ENCODE measurements at regions not wholly inside any gene's neighbourhood (a gene's known extent, or its start where the extent isn't known, plus 50 kb on each side); places are given as distances from the start of the nearest gene placed in this dataset.

DNA sequence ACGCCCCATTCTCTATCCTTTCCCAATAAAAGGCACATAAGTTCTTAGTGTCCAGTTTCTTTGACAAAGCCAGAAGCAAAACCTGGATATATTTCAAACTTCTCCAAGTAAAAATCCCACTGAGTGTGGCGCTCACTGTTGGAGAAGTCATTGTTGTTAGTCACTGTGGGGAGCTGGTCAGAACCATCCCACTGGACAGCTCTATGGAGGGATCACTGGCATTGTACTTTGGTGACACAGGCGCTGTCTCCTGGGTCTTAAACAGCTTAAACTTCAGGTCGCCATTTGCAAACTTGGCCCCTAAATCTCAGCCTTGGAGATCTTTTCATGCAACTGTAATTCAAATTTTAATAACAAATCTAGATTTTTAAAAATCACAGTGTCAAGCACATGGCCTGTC is 111.5 kb upstream of the SLC24A3 start:
- ChIA-PET POLR2A (no interaction called here), CTCF (interaction anchor here (1.2 to 2.1 kb wide), 2 partner anchors 28 to 483 kb away, joined by 3 to 10 read pairs; no protein-coding TSS in a partner anchor)
- TF ChIP-seq ZNF138 (CRISPR knock-in tag; conservative IDR thresholded peaks at IDR 0.05) (no peak), IRF2 (CRISPR knock-in tag; IDR thresholded peaks at IDR 0.05; ENCODE audit: borderline replicate concordance, low read depth) (no peak)
- TF ChIP-seq, protein P1, sequence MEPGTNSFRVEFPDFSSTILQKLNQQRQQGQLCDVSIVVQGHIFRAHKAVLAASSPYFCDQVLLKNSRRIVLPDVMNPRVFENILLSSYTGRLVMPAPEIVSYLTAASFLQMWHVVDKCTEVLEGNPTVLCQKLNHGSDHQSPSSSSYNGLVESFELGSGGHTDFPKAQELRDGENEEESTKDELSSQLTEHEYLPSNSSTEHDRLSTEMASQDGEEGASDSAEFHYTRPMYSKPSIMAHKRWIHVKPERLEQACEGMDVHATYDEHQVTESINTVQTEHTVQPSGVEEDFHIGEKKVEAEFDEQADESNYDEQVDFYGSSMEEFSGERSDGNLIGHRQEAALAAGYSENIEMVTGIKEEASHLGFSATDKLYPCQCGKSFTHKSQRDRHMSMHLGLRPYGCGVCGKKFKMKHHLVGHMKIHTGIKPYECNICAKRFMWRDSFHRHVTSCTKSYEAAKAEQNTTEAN (CRISPR knock-in tag; IDR thresholded peaks at IDR 0.05): no peak
- Mint-ChIP-seq H3K9me3 (peaks cover 9% of the 10 kb centered on the region), H3K4me1 (peaks cover 13% of the 10 kb centered on the region), H3K36me3 (no peaks in the 10 kb centered on the region), H3K27ac (no peak overlapping the region), H3K27me3 (ENCODE audit: low read depth) (no peaks in the 10 kb centered on the region), H3K4me3 (no peak overlapping the region)
- no peak for ATAC-seq
- DNase-seq (ENCODE audit: low spot score): no peak

DNA sequence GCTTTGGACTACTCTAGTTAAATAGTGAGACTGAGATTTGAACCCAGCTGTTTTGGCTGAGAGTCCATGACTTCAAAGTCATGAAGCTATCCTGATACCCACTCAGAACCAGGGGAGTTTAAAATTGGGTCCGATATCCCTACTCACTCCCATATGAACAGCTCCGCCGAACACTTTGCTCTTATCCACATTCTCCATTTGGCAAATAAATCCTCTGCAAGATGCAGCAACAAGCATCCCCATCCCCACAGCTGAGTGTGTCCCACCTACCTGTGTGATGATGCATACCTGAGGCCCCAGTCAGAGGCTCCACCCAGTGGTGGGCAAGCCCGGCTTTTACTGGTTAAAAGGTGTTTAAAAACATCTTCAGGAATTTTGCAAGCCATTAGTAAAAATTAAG is 108.3 kb upstream of the SLC24A3 start:
- ChIA-PET POLR2A (no interaction called here), CTCF (interaction anchor here (2.7 kb wide), 1 partner anchor 31 kb away, joined by 15 read pairs; no protein-coding TSS in a partner anchor)
- peaks cover 6% of the 10 kb centered on the region; the same call in 1 of the 2 replicates for H3K4me1 Mint-ChIP-seq
- TF ChIP-seq, protein P2, sequence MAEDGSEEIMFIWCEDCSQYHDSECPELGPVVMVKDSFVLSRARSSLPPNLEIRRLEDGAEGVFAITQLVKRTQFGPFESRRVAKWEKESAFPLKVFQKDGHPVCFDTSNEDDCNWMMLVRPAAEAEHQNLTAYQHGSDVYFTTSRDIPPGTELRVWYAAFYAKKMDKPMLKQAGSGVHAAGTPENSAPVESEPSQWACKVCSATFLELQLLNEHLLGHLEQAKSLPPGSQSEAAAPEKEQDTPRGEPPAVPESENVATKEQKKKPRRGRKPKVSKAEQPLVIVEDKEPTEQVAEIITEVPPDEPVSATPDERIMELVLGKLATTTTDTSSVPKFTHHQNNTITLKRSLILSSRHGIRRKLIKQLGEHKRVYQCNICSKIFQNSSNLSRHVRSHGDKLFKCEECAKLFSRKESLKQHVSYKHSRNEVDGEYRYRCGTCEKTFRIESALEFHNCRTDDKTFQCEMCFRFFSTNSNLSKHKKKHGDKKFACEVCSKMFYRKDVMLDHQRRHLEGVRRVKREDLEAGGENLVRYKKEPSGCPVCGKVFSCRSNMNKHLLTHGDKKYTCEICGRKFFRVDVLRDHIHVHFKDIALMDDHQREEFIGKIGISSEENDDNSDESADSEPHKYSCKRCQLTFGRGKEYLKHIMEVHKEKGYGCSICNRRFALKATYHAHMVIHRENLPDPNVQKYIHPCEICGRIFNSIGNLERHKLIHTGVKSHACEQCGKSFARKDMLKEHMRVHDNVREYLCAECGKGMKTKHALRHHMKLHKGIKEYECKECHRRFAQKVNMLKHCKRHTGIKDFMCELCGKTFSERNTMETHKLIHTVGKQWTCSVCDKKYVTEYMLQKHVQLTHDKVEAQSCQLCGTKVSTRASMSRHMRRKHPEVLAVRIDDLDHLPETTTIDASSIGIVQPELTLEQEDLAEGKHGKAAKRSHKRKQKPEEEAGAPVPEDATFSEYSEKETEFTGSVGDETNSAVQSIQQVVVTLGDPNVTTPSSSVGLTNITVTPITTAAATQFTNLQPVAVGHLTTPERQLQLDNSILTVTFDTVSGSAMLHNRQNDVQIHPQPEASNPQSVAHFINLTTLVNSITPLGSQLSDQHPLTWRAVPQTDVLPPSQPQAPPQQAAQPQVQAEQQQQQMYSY (CRISPR knock-in tag; IDR thresholded peaks at IDR 0.05): no peak
- TF ChIP-seq, protein P3, sequence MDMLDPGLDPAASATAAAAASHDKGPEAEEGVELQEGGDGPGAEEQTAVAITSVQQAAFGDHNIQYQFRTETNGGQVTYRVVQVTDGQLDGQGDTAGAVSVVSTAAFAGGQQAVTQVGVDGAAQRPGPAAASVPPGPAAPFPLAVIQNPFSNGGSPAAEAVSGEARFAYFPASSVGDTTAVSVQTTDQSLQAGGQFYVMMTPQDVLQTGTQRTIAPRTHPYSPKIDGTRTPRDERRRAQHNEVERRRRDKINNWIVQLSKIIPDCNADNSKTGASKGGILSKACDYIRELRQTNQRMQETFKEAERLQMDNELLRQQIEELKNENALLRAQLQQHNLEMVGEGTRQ (CRISPR knock-in tag; IDR thresholded peaks at IDR 0.05): no peak
- TF ChIP-seq, protein P4, sequence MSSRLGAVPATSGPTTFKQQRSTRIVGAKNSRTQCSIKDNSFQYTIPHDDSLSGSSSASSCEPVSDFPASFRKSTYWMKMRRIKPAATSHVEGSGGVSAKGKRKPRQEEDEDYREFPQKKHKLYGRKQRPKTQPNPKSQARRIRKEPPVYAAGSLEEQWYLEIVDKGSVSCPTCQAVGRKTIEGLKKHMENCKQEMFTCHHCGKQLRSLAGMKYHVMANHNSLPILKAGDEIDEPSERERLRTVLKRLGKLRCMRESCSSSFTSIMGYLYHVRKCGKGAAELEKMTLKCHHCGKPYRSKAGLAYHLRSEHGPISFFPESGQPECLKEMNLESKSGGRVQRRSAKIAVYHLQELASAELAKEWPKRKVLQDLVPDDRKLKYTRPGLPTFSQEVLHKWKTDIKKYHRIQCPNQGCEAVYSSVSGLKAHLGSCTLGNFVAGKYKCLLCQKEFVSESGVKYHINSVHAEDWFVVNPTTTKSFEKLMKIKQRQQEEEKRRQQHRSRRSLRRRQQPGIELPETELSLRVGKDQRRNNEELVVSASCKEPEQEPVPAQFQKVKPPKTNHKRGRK (CRISPR knock-in tag; IDR thresholded peaks at IDR 0.05; ENCODE audit: borderline replicate concordance): no peak
- TF ChIP-seq PRRX2 (CRISPR knock-in tag; IDR thresholded peaks at IDR 0.05) (no peak), SMAD3 (CRISPR knock-in tag; IDR thresholded peaks at IDR 0.05; ENCODE audit: borderline replicate concordance) (no peak), OVOL2 (CRISPR knock-in tag; IDR thresholded peaks at IDR 0.05; ENCODE audit: borderline replicate concordance) (no peak), ZNF219 (CRISPR knock-in tag; IDR thresholded peaks at IDR 0.05; ENCODE audit: borderline replicate concordance) (no peak), ZNF138 (CRISPR knock-in tag; conservative IDR thresholded peaks at IDR 0.05) (no peak), ZNF121 (CRISPR knock-in tag; IDR thresholded peaks at IDR 0.05) (no peak)
- TF ChIP-seq, protein P5, sequence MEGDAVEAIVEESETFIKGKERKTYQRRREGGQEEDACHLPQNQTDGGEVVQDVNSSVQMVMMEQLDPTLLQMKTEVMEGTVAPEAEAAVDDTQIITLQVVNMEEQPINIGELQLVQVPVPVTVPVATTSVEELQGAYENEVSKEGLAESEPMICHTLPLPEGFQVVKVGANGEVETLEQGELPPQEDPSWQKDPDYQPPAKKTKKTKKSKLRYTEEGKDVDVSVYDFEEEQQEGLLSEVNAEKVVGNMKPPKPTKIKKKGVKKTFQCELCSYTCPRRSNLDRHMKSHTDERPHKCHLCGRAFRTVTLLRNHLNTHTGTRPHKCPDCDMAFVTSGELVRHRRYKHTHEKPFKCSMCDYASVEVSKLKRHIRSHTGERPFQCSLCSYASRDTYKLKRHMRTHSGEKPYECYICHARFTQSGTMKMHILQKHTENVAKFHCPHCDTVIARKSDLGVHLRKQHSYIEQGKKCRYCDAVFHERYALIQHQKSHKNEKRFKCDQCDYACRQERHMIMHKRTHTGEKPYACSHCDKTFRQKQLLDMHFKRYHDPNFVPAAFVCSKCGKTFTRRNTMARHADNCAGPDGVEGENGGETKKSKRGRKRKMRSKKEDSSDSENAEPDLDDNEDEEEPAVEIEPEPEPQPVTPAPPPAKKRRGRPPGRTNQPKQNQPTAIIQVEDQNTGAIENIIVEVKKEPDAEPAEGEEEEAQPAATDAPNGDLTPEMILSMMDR (IDR thresholded peaks at IDR 0.05): no peak
- TF ChIP-seq, protein P6, sequence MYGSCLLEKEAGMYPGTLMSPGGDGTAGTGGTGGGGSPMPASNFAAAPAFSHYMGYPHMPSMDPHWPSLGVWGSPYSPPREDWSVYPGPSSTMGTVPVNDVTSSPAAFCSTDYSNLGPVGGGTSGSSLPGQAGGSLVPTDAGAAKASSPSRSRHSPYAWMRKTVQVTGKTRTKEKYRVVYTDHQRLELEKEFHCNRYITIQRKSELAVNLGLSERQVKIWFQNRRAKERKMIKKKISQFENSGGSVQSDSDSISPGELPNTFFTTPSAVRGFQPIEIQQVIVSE (CRISPR knock-in tag; IDR thresholded peaks at IDR 0.05; ENCODE audit: borderline replicate concordance): no peak
- TF ChIP-seq, protein P7, sequence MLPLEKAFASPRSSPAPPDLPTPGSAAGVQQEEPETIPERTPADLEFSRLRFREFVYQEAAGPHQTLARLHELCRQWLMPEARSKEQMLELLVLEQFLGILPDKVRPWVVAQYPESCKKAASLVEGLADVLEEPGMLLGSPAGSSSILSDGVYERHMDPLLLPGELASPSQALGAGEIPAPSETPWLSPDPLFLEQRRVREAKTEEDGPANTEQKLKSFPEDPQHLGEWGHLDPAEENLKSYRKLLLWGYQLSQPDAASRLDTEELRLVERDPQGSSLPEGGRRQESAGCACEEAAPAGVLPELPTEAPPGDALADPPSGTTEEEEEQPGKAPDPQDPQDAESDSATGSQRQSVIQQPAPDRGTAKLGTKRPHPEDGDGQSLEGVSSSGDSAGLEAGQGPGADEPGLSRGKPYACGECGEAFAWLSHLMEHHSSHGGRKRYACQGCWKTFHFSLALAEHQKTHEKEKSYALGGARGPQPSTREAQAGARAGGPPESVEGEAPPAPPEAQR (CRISPR knock-in tag; IDR thresholded peaks at IDR 0.05): no peak
- TF ChIP-seq, protein P8, sequence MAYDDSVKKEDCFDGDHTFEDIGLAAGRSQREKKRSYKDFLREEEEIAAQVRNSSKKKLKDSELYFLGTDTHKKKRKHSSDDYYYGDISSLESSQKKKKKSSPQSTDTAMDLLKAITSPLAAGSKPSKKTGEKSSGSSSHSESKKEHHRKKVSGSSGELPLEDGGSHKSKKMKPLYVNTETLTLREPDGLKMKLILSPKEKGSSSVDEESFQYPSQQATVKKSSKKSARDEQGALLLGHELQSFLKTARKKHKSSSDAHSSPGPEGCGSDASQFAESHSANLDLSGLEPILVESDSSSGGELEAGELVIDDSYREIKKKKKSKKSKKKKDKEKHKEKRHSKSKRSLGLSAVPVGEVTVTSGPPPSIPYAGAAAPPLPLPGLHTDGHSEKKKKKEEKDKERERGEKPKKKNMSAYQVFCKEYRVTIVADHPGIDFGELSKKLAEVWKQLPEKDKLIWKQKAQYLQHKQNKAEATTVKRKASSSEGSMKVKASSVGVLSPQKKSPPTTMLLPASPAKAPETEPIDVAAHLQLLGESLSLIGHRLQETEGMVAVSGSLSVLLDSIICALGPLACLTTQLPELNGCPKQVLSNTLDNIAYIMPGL (CRISPR knock-in tag; IDR thresholded peaks at IDR 0.05): no peak
- TF ChIP-seq, protein P9, sequence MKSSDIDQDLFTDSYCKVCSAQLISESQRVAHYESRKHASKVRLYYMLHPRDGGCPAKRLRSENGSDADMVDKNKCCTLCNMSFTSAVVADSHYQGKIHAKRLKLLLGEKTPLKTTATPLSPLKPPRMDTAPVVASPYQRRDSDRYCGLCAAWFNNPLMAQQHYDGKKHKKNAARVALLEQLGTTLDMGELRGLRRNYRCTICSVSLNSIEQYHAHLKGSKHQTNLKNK (CRISPR knock-in tag; IDR thresholded peaks at IDR 0.05): no peak
- TF ChIP-seq, protein P10, sequence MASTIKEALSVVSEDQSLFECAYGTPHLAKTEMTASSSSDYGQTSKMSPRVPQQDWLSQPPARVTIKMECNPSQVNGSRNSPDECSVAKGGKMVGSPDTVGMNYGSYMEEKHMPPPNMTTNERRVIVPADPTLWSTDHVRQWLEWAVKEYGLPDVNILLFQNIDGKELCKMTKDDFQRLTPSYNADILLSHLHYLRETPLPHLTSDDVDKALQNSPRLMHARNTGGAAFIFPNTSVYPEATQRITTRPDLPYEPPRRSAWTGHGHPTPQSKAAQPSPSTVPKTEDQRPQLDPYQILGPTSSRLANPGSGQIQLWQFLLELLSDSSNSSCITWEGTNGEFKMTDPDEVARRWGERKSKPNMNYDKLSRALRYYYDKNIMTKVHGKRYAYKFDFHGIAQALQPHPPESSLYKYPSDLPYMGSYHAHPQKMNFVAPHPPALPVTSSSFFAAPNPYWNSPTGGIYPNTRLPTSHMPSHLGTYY (CRISPR knock-in tag; IDR thresholded peaks at IDR 0.05): no peak
- TF ChIP-seq, protein P11, sequence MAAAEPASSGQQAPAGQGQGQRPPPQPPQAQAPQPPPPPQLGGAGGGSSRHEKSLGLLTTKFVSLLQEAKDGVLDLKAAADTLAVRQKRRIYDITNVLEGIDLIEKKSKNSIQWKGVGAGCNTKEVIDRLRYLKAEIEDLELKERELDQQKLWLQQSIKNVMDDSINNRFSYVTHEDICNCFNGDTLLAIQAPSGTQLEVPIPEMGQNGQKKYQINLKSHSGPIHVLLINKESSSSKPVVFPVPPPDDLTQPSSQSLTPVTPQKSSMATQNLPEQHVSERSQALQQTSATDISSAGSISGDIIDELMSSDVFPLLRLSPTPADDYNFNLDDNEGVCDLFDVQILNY (CRISPR knock-in tag; IDR thresholded peaks at IDR 0.05): no peak

More for the DNA sequence above, 108.3 kb upstream of the SLC24A3 start:
- Mint-ChIP-seq H3K9me3 (peaks cover 32% of the 10 kb centered on the region), H3K4me3 (no peak overlapping the region), H3K36me3 (peaks cover 14% of the 10 kb centered on the region), H3K27me3 (ENCODE audit: low read depth) (no peaks in the 10 kb centered on the region), H3K27ac (no peak overlapping the region)
- ATAC-seq: no peak
- no peak for DNase-seq (ENCODE audit: low spot score)

Measured in WTC11 (cell line).